ENCODE measurements at regions not wholly inside any gene's neighbourhood (a gene's known extent, or its start where the extent isn't known, plus 50 kb on each side); places are given as distances from the start of the nearest gene placed in this dataset.

- WGBS (ENCODE audit: insufficient coverage, low lambda C conversion rate): no CpG with 5 or more reads among the region's 10 CpGs
- Histone ChIP-seq H3K4me3 (ENCODE audit: low read length) (no peak overlapping the region), H3K36me3 (ENCODE audit: control insufficient read depth, insufficient read depth, low read length) (no peaks in the 10 kb centered on the region), H3K4me1 (ENCODE audit: control insufficient read depth, insufficient read depth, low read length) (no peaks in the 10 kb centered on the region), H3K9me3 (ENCODE audit: control insufficient read depth, low read depth, low read length) (no peaks in the 10 kb centered on the region), H3K27me3 (ENCODE audit: control insufficient read depth, insufficient read depth, low read length) (no peaks in the 10 kb centered on the region), H3K27ac (ENCODE audit: low read length) (peak overlapping the region; percentile 45)
- DNase-seq: no peak
Observed at GRCh38 chr6:169158691-169159090, 95.0 kb downstream of the THBS2 start.

- H3K27me3 ChIP-seq (ENCODE audit: control insufficient read depth, insufficient read depth, low read length): no peaks in the 10 kb centered on the region
- no peaks in the 10 kb centered on the region for H3K36me3 ChIP-seq (ENCODE audit: control insufficient read depth, insufficient read depth, low read length)
- WGBS (ENCODE audit: insufficient coverage, low lambda C conversion rate): no CpG with 5 or more reads among the region's 10 CpGs
- H3K4me1 ChIP-seq (ENCODE audit: control insufficient read depth, insufficient read depth, low read length): no peaks in the 10 kb centered on the region
- no peaks in the 10 kb centered on the region for H3K9me3 ChIP-seq (ENCODE audit: control insufficient read depth, low read depth, low read length)
- peak; percentile 27 to 46 for DNase-seq
- H3K4me3 ChIP-seq (ENCODE audit: low read length): no peak overlapping the region
- peak overlapping the region; percentile 45 for H3K27ac ChIP-seq (ENCODE audit: low read length)
Observed at GRCh38 chr6:169158174-169158573, 95.5 kb downstream of the THBS2 start.

- no peak for DNase-seq
- H3K27ac ChIP-seq (ENCODE audit: low read length): peak overlapping the region; percentile 28
- H3K4me1 ChIP-seq (ENCODE audit: control insufficient read depth, insufficient read depth, low read length): no peaks in the 10 kb centered on the region
- no peak overlapping the region for H3K4me3 ChIP-seq (ENCODE audit: low read length)
- WGBS (ENCODE audit: insufficient coverage, low lambda C conversion rate): 86% methylated on average over 1 of the region's 22 CpGs
- no peaks in the 10 kb centered on the region for H3K36me3 ChIP-seq (ENCODE audit: control insufficient read depth, insufficient read depth, low read length)
- H3K27me3 ChIP-seq (ENCODE audit: control insufficient read depth, insufficient read depth, low read length): no peaks in the 10 kb centered on the region
- no peaks in the 10 kb centered on the region for H3K9me3 ChIP-seq (ENCODE audit: control insufficient read depth, low read depth, low read length)
Observed at GRCh38 chr6:169157197-169158148, 96.2 kb downstream of the THBS2 start.

- DNase-seq: no peak
- Histone ChIP-seq H3K9me3 (ENCODE audit: control insufficient read depth, low read depth, low read length) (no peaks in the 10 kb centered on the region), H3K36me3 (ENCODE audit: control insufficient read depth, insufficient read depth, low read length) (no peaks in the 10 kb centered on the region), H3K27ac (ENCODE audit: low read length) (no peak overlapping the region), H3K27me3 (ENCODE audit: control insufficient read depth, insufficient read depth, low read length) (no peaks in the 10 kb centered on the region), H3K4me3 (ENCODE audit: low read length) (no peak overlapping the region), H3K4me1 (ENCODE audit: control insufficient read depth, insufficient read depth, low read length) (no peaks in the 10 kb centered on the region)
- no CpG with 5 or more reads among the region's 2 CpGs for WGBS (ENCODE audit: insufficient coverage, low lambda C conversion rate)
Observed at GRCh38 chr6:169156793-169157147, 96.9 kb downstream of the THBS2 start.

GRCh38 chr6:169156108-169156792, 97.4 kb downstream of the THBS2 start:
- DNase-seq: no peak
- Histone ChIP-seq H3K27me3 (ENCODE audit: control insufficient read depth, insufficient read depth, low read length) (no peaks in the 10 kb centered on the region), H3K9me3 (ENCODE audit: control insufficient read depth, low read depth, low read length) (no peaks in the 10 kb centered on the region), H3K36me3 (ENCODE audit: control insufficient read depth, insufficient read depth, low read length) (no peaks in the 10 kb centered on the region), H3K4me1 (ENCODE audit: control insufficient read depth, insufficient read depth, low read length) (no peaks in the 10 kb centered on the region), H3K4me3 (ENCODE audit: low read length) (no peak overlapping the region), H3K27ac (ENCODE audit: low read length) (no peak overlapping the region)
- WGBS (ENCODE audit: insufficient coverage, low lambda C conversion rate): no CpG with 5 or more reads among the region's 17 CpGs

- H3K27me3 ChIP-seq (ENCODE audit: control insufficient read depth, insufficient read depth, low read length): no peaks in the 10 kb centered on the region
- H3K9me3 ChIP-seq (ENCODE audit: control insufficient read depth, low read depth, low read length): no peaks in the 10 kb centered on the region
- no peak for DNase-seq
- no peaks in the 10 kb centered on the region for H3K4me1 ChIP-seq (ENCODE audit: control insufficient read depth, insufficient read depth, low read length)
- no peak overlapping the region for H3K27ac ChIP-seq (ENCODE audit: low read length)
- no peaks in the 10 kb centered on the region for H3K36me3 ChIP-seq (ENCODE audit: control insufficient read depth, insufficient read depth, low read length)
- 93% methylated on average over 3 of the region's 7 CpGs for WGBS (ENCODE audit: insufficient coverage, low lambda C conversion rate)
- H3K4me3 ChIP-seq (ENCODE audit: low read length): no peak overlapping the region
Observed at GRCh38 chr6:169155481-169155880, 98.2 kb downstream of the THBS2 start.

GRCh38 chr6:169153401-169153800, 100.2 kb downstream of the THBS2 start:
- H3K4me3 ChIP-seq (ENCODE audit: low read length): no peak overlapping the region
- H3K36me3 ChIP-seq (ENCODE audit: control insufficient read depth, insufficient read depth, low read length): no peaks in the 10 kb centered on the region
- H3K27me3 ChIP-seq (ENCODE audit: control insufficient read depth, insufficient read depth, low read length): no peaks in the 10 kb centered on the region
- no peaks in the 10 kb centered on the region for H3K9me3 ChIP-seq (ENCODE audit: control insufficient read depth, low read depth, low read length)
- DNase-seq: no peak
- H3K4me1 ChIP-seq (ENCODE audit: control insufficient read depth, insufficient read depth, low read length): no peaks in the 10 kb centered on the region
- WGBS (ENCODE audit: insufficient coverage, low lambda C conversion rate): 90% methylated on average over 2 of the region's 4 CpGs
- H3K27ac ChIP-seq (ENCODE audit: low read length): no peak overlapping the region

- DNase-seq: no peak
- no peaks in the 10 kb centered on the region for H3K4me1 ChIP-seq (ENCODE audit: control insufficient read depth, insufficient read depth, low read length)
- no CpG with 5 or more reads among the region's 2 CpGs for WGBS (ENCODE audit: insufficient coverage, low lambda C conversion rate)
- H3K9me3 ChIP-seq (ENCODE audit: control insufficient read depth, low read depth, low read length): no peaks in the 10 kb centered on the region
- H3K27me3 ChIP-seq (ENCODE audit: control insufficient read depth, insufficient read depth, low read length): no peaks in the 10 kb centered on the region
- no peaks in the 10 kb centered on the region for H3K36me3 ChIP-seq (ENCODE audit: control insufficient read depth, insufficient read depth, low read length)
- H3K4me3 ChIP-seq (ENCODE audit: low read length): no peak overlapping the region
- H3K27ac ChIP-seq (ENCODE audit: low read length): peak overlapping the region; percentile 17
Observed at GRCh38 chr6:169146521-169146920, 107.1 kb downstream of the THBS2 start.

- whole genome bisulfite sequencing (ENCODE audit: insufficient coverage, low lambda C conversion rate): 100% methylated on average over 2 of the region's 10 CpGs
- Histone ChIP-seq H3K36me3 (ENCODE audit: control insufficient read depth, insufficient read depth, low read length) (no peaks in the 10 kb centered on the region), H3K27ac (ENCODE audit: low read length) (peak overlapping the region; percentile 17), H3K27me3 (ENCODE audit: control insufficient read depth, insufficient read depth, low read length) (no peaks in the 10 kb centered on the region), H3K9me3 (ENCODE audit: control insufficient read depth, low read depth, low read length) (no peaks in the 10 kb centered on the region), H3K4me3 (ENCODE audit: low read length) (no peak overlapping the region), H3K4me1 (ENCODE audit: control insufficient read depth, insufficient read depth, low read length) (no peaks in the 10 kb centered on the region)
- peak in 1 of 2 donors; percentile 43 for DNase-seq
Observed at GRCh38 chr6:169145991-169146501, 107.6 kb downstream of the THBS2 start.

- no peak for DNase-seq
- H3K9me3 ChIP-seq (ENCODE audit: control insufficient read depth, low read depth, low read length): no peaks in the 10 kb centered on the region
- no peaks in the 10 kb centered on the region for H3K4me1 ChIP-seq (ENCODE audit: control insufficient read depth, insufficient read depth, low read length)
- H3K27me3 ChIP-seq (ENCODE audit: control insufficient read depth, insufficient read depth, low read length): no peaks in the 10 kb centered on the region
- no CpG with 5 or more reads among the region's 6 CpGs for WGBS (ENCODE audit: insufficient coverage, low lambda C conversion rate)
- no peaks in the 10 kb centered on the region for H3K36me3 ChIP-seq (ENCODE audit: control insufficient read depth, insufficient read depth, low read length)
- no peak overlapping the region for H3K4me3 ChIP-seq (ENCODE audit: low read length)
- H3K27ac ChIP-seq (ENCODE audit: low read length): no peak overlapping the region
Observed at GRCh38 chr6:169145496-169145895, 108.2 kb downstream of the THBS2 start.
